SH-SY5Y (cell line): ENCODE measurements at regions not wholly inside any gene's neighbourhood (a gene's known extent, or its start where the extent isn't known, plus 50 kb on each side); places are given as distances from the start of the nearest gene placed in this dataset.

Source experiments
- GATA2 ChIP-seq: IDR thresholded peaks from 2 replicates; pipeline ENCODE4 v1.6.1; 2011; ENCODE audit warnings: mild to moderate bottlenecking, low read depth, low read length
- GATA3 ChIP-seq: IDR thresholded peaks from 2 replicates; pipeline ENCODE4 v1.6.1; 2011; ENCODE audit warnings: low read depth, mild to moderate bottlenecking, low read length, moderate library complexity

- TF ChIP-seq GATA2 (no peak), GATA3 (no peak)
Observed at GRCh38 chr5:6162175-6162574, 216.2 kb downstream of the MED10 start.

GRCh38 chr5:6161257-6161656, 217.1 kb downstream of the MED10 start:
- TF ChIP-seq GATA3 (no peak), GATA2 (no peak)

DNA sequence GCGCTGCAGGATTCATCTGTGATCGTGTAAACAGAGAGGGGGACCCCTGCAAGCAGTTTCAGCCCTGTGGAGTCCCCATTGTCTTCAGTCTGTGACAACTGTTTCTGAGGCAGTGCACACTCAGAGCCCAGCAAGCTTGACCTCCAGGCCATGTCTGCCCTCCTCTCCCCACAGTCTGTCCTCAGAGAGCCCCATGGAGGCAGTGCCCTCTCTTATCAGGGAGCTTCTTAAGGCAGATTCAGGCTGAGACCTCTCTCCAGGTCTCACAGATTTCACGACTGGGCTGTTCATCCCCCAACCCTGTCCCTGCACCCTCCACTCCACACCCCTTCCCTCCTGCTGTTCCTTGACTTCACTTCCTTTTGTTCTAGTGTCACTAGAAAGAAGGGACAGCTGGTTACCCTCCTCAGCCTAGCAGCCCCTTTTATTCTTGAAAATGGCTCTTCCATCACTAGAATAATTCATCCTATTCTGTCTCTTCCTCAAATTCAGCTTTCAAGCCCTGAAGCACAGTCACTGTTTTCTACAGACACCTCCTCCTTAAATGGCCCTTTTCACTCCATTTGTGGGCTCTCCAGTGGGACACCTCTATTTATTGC, 218.4 kb downstream of the MED10 start:
- no peak for TF ChIP-seq GATA2
- no peak for TF ChIP-seq GATA3

DNA sequence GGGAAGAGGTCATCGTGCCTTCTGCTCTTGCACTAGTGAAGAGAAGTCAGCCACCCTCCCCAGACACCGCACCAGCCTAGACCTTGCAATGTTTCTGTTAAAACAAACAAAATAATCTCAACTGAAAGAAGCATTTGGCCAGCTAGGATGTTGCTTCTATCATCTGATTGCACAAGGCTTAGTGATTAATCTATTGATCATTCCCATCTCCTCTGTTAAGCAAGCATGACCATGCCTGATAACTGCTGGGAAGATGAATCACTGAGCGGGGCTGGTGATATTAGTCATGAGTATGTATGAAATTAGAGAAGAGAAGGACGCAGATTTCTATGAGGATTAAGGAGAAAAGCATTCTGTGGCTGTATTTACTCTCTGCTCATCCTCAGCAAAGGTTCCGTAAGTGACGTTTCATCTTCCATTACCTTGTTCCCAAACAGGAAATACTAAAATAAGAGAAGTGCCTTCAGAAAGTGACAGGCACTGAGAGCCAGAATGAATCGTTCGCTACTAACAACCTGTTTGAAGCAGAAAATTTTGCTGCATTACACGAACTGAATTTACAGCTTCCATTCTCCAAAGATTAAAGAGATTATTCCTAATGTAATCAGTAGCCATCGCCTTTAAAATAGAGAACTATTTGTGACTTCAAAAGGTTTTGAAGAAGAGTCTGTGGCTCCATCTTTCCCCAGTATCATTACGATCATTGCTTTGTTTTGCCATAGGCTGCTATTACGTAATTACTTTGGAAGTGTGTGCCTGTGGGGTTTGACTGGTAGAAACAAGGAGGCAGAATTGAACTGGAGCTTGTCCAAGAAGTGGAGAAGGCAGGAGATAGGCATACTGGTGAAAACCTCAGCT, 219.1 kb downstream of the MED10 start:
- TF ChIP-seq GATA2, result peak; percentile 32; the same call in 1 of the 2 replicates
- TF ChIP-seq GATA3, result no peak

DNA sequence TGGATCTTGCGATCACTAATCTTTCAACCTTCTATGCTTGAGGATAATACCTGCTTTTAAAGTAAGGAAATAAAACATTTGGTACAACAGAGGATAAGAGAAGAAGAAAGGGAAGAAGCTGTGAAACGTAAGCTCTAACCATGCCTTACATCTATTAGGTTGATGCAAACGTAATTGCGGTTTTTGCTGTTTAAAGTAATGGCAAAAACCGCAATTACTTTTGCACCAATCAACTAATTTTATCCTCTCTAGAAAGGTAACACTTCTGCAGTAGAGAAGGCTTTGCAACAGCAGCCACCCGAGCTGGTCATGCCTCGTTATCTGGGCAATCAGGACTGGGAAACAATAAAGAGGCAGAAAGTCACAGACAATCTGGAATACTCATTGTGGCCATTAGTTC, 224.1 kb downstream of the MED10 start:
- TF ChIP-seq GATA2, result no peak
- no peak for TF ChIP-seq GATA3

- TF ChIP-seq GATA3, result no peak
- no peak for TF ChIP-seq GATA2
Observed at GRCh38 chr5:6146271-6146670, 232.1 kb downstream of the MED10 start.

DNA sequence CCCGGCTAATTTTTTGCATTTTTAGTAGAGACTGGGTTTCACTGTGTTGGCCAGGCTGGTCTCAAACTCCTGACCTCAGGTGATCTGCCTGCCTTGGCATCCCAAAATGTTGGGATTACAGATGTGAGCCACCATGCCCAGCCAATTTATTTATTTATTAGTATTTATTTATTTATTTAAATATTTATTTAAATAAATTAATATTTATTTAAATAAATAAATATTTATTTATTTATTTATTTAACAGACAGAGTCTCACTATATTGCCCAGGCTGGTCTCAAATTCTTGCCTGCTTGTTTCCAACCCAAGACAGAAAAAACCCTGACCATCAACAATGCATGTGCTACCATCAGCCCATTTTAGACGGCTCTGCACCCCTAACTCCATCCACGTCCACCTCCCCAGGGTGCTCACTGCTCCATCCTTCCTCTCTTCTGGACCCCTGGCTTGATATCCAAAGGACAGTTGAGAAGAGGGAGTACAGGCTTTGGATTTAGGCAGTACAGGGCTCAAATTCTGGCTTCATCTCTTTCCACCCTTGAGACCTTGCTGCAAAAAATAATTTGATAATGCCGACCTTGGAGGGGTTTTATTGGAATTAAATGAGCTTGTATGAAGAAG, 232.6 kb downstream of the MED10 start:
- TF ChIP-seq GATA3, result no peak
- TF ChIP-seq GATA2, result no peak

DNA sequence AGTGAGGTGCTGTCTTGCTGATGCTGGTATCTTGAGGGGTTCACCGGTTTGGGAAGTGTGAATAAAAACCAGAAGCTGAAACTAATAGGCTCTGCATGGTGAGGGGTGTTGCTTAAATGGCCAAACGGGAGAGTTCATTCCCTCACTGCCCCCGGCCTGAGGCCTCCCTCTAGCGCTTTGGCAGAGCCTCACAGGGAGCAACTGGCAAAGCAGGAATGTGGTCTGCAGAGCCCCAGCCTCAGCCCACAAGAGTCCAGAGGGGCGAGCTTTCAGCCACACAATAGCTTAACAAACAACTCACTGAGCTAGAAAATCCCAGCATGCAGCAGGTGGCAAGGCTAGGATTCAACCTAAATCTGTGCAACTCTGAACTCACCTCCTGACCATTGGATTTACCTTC, 234.8 kb downstream of the MED10 start:
- TF ChIP-seq GATA2, result no peak
- TF ChIP-seq GATA3, result no peak

DNA sequence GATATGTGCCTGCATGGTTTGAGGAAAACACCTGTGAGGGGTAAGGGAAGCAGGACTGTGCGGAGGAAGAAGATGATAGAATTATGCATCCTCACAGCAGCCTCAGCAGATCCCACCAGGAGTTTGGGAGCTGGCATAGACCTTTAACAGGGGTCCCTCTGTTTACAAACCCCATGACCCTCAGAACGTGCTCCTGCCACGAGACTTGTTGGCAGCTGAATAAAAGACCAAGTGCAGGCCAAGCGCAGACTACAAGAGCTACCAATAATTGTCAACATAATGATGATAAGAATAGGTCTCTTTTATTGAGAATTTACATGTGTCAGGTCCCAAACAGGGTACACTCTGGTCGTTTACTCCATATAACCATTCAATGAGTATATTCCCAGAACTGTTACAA, 236.0 kb downstream of the MED10 start:
- TF ChIP-seq GATA3 (no peak), GATA2 (no peak)

DNA sequence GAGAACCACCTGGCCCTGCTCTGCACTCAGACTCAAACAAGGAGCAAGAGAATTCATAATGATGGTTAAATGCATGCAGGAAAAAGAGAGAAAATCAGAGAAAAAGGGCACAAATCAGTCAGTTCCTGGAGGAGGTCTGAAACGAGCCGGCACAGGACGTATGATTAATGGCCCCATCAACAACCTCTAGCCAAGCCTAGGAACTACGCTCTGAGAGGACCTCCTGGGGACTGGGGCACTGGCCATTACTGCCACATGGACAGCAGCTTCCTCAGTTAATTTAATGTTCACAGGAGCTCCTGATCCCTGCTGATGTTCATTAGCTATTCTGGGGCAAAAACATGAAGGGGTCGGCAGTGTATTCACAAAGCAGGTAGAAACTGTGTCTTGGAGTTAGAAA, 238.1 kb downstream of the MED10 start:
- TF ChIP-seq GATA2 (no peak), GATA3 (no peak)

GRCh38 chr5:6135977-6136376, 242.4 kb downstream of the MED10 start:
- no peak for TF ChIP-seq GATA3
- no peak for TF ChIP-seq GATA2

DNA sequence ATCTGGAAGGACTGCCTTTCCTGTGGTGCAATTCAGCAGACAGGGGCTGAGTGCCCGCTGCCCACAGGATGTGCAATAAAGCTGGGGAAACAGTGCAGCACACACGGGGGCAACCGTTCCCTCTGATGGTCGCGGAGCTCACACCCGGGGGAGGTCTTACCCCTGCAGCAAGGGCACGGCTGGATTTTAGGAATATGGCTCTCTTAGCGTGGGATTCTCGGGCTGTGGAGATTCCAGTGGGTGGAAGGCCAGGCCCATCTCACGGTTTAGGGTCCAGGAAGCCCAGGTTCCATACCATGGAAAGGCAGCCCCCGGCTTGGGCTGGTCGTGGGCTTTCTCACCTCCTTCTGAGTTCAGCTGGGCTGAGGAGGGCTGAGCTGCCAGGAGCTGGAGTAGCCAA, 244.1 kb downstream of the MED10 start:
- TF ChIP-seq GATA2 (no peak), GATA3 (no peak)

GRCh38 chr5:6125781-6126180, 252.6 kb downstream of the MED10 start:
- TF ChIP-seq GATA2 (no peak), GATA3 (no peak)

GRCh38 chr5:6118691-6119090, 259.7 kb downstream of the MED10 start:
- no peak for TF ChIP-seq GATA2
- TF ChIP-seq GATA3, result no peak

- TF ChIP-seq GATA3, result no peak
- TF ChIP-seq GATA2, result no peak
Observed at GRCh38 chr5:6117212-6117611, 261.1 kb downstream of the MED10 start.

GRCh38 chr5:6115852-6116251, 262.5 kb downstream of the MED10 start:
- TF ChIP-seq GATA3 (no peak), GATA2 (no peak)
